HEK293T (cell line): ENCODE measurements at regions not wholly inside any gene's neighbourhood (a gene's known extent, or its start where the extent isn't known, plus 50 kb on each side); places are given as distances from the start of the nearest gene placed in this dataset.

Experiments
- CTCF ChIA-PET: fragments of 350-600 bp; formaldehyde crosslinking; extraction: SDS; loops from one replicate; lab custom pipeline; 2021; ENCODE audit warnings: antibody characterized with exemption, inconsistent platforms; lab: Yijun Ruan, JAX
- POLR2A ChIA-PET: fragments of 350-600 bp; formaldehyde crosslinking; extraction: SDS; loops from one replicate; lab custom pipeline; 2020; ENCODE audit warnings: antibody characterized with exemption, inconsistent platforms; lab: Yijun Ruan, JAX
- DNase-seq: peaks from one replicate; pipeline ENCODE4 v3.0.0; 2012; ENCODE audit warnings: mixed read lengths; ENCODE audit errors: extremely low spot score
- ARNT ChIP-seq: fragments of 450-650 bp; IDR thresholded peaks from 2 replicates; pipeline ENCODE4 v1.6.1; 2017; ENCODE audit warnings: mild to moderate bottlenecking
- BHLHE40 ChIP-seq: fragments of 450-650 bp; IDR thresholded peaks from 2 replicates; pipeline ENCODE4 v1.6.1; 2016; ENCODE audit warnings: mild to moderate bottlenecking, moderate library complexity, borderline replicate concordance
- CTBP1 ChIP-seq: fragments of 450-650 bp; IDR thresholded peaks from 2 replicates; pipeline ENCODE4 v1.6.1; 2016; ENCODE audit warnings: borderline replicate concordance
- ELF4 ChIP-seq: fragments of 450-650 bp; IDR thresholded peaks from 2 replicates; pipeline ENCODE4 v1.6.1; 2017; ENCODE audit warnings: antibody characterized with exemption
- FOXA1 ChIP-seq: fragments of 450-650 bp; IDR thresholded peaks from 2 replicates; pipeline ENCODE4 v1.6.1; 2016; ENCODE audit warnings: mild to moderate bottlenecking
- FOXK2 ChIP-seq: fragments of 450-650 bp; IDR thresholded peaks from 2 replicates; pipeline ENCODE4 v1.6.1; 2016; ENCODE audit warnings: mild to moderate bottlenecking
- FOXM1 ChIP-seq: fragments of 450-650 bp; IDR thresholded peaks from 2 replicates; pipeline ENCODE4 v1.6.1; 2017; ENCODE audit warnings: mild to moderate bottlenecking, borderline replicate concordance
- HDGF ChIP-seq: fragments of 450-650 bp; IDR thresholded peaks from 2 replicates; pipeline ENCODE4 v1.6.1; 2017; ENCODE audit warnings: antibody characterized with exemption, borderline replicate concordance
- L3MBTL2 ChIP-seq: fragments of 450-650 bp; conservative IDR thresholded peaks from 2 replicates; pipeline ENCODE4 v1.6.1; 2016; ENCODE audit warnings: mild to moderate bottlenecking
- LEF1 ChIP-seq: fragments of 450-650 bp; IDR thresholded peaks from 2 replicates; pipeline ENCODE4 v1.6.1; 2017; ENCODE audit warnings: mild to moderate bottlenecking, borderline replicate concordance
- NFRKB ChIP-seq: fragments of 450-650 bp; IDR thresholded peaks from 2 replicates; pipeline ENCODE4 v1.6.1; 2016; ENCODE audit warnings: mild to moderate bottlenecking, moderate library complexity
- SP1 ChIP-seq: fragments of 450-650 bp; IDR thresholded peaks from 2 replicates; pipeline ENCODE4 v1.6.1; 2017
- SUZ12 ChIP-seq: fragments of 450-650 bp; IDR thresholded peaks from 2 replicates; pipeline ENCODE4 v1.6.1; 2016; ENCODE audit warnings: mild to moderate bottlenecking
- TARDBP ChIP-seq: fragments of 450-650 bp; IDR thresholded peaks from 2 replicates; pipeline ENCODE4 v1.6.1; 2016
- ZNF384 ChIP-seq: fragments of 450-650 bp; IDR thresholded peaks from 2 replicates; pipeline ENCODE4 v1.6.1; 2016
- TF ChIP-seq, protein P1 (sequence below): fragments of 450-650 bp; IDR thresholded peaks from 2 replicates; pipeline ENCODE4 v1.6.1; 2016

DNA sequence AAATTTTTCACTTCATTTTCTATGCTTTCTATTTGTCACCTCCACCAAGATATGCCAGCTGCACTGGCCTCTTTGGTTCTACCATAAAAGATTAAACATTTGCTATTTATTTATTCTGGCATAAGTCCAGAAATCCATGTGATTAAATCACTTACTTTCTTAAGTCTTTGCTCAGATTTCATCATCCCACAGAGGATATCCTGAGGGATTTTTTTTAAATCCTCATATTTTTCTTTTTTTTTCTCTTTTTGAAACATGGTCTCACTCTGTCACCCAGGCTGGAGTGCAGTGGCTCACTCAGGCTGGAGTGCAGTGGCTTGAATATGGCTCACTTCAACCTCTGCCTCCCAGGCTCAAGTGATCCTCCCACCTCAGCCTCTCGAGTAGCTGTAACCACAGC is 645.4 kb upstream of the ATXN7L3B start:
- CTCF ChIA-PET, result interaction anchor here (0.7 kb wide), 1 partner anchor 15 kb away, joined by 4 read pairs; no protein-coding TSS in a partner anchor
- TF ChIP-seq SP1 (no peak), L3MBTL2 (0 out of 2 replicates have a peak, but pooled peaks have one; percentile 25), FOXA1 (no peak)
- POLR2A ChIA-PET, result no interaction called here
- DNase-seq, result no peak

DNA sequence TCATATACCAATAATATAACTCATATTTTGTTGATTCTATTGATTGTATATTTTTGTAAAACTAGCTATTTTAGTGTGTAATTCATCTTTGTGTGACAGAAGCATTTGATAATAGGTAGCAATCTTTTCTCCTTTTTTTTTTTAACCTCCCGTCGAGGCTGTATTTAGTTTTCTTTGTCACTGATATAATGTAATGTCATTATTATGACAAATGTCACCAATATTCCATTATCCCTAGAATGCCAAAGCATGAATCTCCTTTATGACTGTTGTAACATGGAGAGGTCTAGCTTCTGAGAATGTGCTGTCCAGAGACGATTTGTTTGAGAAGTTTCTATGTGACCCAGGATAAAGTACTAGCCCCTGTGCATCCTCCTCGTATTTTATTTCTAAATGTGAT is 639.0 kb upstream of the ATXN7L3B start:
- TF ChIP-seq, protein P1, sequence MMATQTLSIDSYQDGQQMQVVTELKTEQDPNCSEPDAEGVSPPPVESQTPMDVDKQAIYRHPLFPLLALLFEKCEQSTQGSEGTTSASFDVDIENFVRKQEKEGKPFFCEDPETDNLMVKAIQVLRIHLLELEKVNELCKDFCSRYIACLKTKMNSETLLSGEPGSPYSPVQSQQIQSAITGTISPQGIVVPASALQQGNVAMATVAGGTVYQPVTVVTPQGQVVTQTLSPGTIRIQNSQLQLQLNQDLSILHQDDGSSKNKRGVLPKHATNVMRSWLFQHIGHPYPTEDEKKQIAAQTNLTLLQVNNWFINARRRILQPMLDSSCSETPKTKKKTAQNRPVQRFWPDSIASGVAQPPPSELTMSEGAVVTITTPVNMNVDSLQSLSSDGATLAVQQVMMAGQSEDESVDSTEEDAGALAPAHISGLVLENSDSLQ, result no peak
- TF ChIP-seq HDGF, result no peak
- TF ChIP-seq FOXK2, result no peak
- TF ChIP-seq L3MBTL2, result no peak
- TF ChIP-seq ELF4, result no peak
- no peak for TF ChIP-seq BHLHE40
- TF ChIP-seq ARNT, result no peak
- TF ChIP-seq ZNF384, result no peak
- TF ChIP-seq SUZ12, result no peak
- TF ChIP-seq NFRKB, result no peak
- TF ChIP-seq LEF1, result no peak
- TF ChIP-seq TARDBP, result no peak
- TF ChIP-seq SP1, result no peak
- TF ChIP-seq FOXA1, result no peak
- TF ChIP-seq CTBP1, result no peak
- TF ChIP-seq FOXM1, result no peak
- ChIA-PET POLR2A (no interaction called here), CTCF (no interaction called here)
- DNase-seq, result no peak

DNA sequence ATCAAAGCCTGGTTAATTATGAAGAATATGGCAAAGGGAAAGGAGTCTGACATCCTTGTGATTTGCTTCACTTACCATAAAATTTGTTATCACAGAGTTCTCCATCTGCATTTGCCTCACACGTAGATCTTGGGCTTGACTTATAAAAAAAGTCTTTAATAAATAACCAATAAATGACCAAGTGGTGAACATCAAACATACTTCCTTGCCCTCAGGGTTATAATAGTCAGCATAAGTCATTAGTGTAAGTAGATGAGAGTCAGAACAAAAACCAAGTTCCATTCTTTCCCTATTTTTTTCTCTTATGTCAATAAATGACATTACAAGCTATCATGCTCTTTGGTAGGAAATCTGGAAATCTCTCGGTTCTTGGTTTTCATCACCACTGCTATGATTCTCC is 635.4 kb upstream of the ATXN7L3B start:
- ChIA-PET POLR2A (no interaction called here), CTCF (no interaction called here)
- DNase-seq, result no peak
- no peak for TF ChIP-seq ELF4
- no peak for TF ChIP-seq SUZ12
- TF ChIP-seq LEF1, result no peak
- no peak for TF ChIP-seq BHLHE40
- no peak for TF ChIP-seq ARNT
- TF ChIP-seq CTBP1, result no peak
- TF ChIP-seq TARDBP, result no peak
- TF ChIP-seq, protein P1, result no peak
- TF ChIP-seq ZNF384, result no peak
- no peak for TF ChIP-seq L3MBTL2
- TF ChIP-seq FOXA1, result no peak

DNA sequence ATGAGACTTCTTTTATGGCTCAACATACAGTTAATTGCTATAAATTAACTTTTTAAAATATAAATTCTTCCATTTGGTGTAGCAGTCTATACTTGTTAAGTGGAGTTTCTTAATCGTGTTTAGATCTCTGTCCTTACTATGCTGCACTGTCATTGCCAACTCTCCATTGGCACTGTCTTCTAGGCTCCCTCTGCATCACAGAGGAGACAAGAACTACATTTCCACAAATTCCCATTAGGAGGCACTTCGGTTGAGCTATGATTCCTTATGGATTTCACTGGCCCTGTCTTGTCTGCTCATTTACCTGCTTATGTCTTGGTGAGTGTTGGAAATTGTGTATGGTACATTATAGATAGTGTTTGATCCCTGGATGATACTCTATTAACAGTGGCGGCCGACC is 630.9 kb upstream of the ATXN7L3B start:
- ChIA-PET POLR2A (no interaction called here), CTCF (interaction anchor here (0.9 to 1.0 kb wide), 2 partner anchors 14 to 33 kb away, joined by 3 to 4 read pairs; no protein-coding TSS in a partner anchor)
- DNase-seq, result no peak
- TF ChIP-seq ELF4, result no peak
- no peak for TF ChIP-seq FOXK2
- TF ChIP-seq BHLHE40, result no peak
- TF ChIP-seq HDGF, result no peak
- TF ChIP-seq NFRKB, result no peak
- TF ChIP-seq ZNF384, result no peak
- TF ChIP-seq LEF1, result no peak
- TF ChIP-seq CTBP1, result no peak
- no peak for TF ChIP-seq TARDBP
- TF ChIP-seq SUZ12, result no peak
- no peak for TF ChIP-seq L3MBTL2
- TF ChIP-seq, protein P1, result no peak
- TF ChIP-seq FOXM1, result no peak
- no peak for TF ChIP-seq SP1
- no peak for TF ChIP-seq FOXA1

DNA sequence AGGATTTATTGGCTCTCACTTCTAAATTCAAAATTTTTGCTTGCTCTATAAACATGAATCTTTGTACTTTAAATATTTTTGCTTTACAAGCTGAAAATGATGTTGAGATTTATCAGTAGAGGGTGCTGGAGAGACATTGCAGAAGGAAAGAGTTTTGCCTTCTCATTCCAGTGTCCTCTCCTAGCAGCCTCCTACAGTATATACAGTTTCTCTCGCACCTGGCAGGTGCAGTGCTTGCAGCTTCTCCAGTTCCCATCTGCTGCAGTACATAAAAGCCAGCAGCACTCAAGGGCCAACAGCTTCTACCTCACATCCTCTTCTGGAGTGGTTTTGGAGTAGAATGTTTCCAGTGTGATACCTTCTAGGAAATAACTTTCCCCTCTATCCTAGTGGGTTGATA is 601.8 kb upstream of the ATXN7L3B start:
- CTCF ChIA-PET, result no interaction called here

More for the DNA sequence above, 601.8 kb upstream of the ATXN7L3B start:
- peak; percentile 10 for DNase-seq
- POLR2A ChIA-PET, result no interaction called here
- TF ChIP-seq L3MBTL2 (no peak), CTBP1 (no peak), SP1 (no peak), SUZ12 (no peak), LEF1 (no peak), HDGF (no peak), FOXM1 (no peak), TARDBP (no peak)
- TF ChIP-seq, protein P1, result no peak
